ENCODE measurements at regions not wholly inside any gene's neighbourhood (a gene's known extent, or its start where the extent isn't known, plus 50 kb on each side); places are given as distances from the start of the nearest gene placed in this dataset.

DNA sequence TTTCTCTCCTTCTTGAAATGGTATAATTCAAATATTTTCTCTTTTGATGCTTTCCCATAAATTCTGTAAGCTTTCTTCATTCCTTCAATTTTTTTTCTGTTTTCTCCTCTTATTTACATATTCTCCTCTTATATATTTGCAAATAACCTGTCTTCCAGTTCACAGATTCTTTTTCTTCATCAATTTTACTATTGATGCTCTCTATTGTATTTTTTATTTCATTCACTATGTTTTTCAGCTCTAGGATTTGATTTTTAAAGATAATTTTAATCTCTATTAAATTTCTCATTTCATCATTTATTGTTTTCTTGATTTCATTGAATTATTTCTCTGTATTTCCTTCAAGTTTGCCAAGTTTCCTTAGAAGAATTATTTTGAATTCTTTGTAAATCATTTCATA lies 54.0 kb upstream of the PRPS1L1 start:
- Mint-ChIP-seq H3K9me3 (peaks cover 20% of the 10 kb centered on the region), H3K4me1 (ENCODE audit: low read depth) (no peaks in the 10 kb centered on the region), H3K36me3 (ENCODE audit: low read depth) (no peaks in the 10 kb centered on the region), H3K27me3 (ENCODE audit: insufficient read depth) (peaks cover 11% of the 10 kb centered on the region), H3K27ac (no peak overlapping the region), H3K4me3 (no peak overlapping the region)
- no peak for DNase-seq (ENCODE audit: low spot score)
- intact Hi-C loops (cut with micrococcal nuclease): no loop called here

DNA sequence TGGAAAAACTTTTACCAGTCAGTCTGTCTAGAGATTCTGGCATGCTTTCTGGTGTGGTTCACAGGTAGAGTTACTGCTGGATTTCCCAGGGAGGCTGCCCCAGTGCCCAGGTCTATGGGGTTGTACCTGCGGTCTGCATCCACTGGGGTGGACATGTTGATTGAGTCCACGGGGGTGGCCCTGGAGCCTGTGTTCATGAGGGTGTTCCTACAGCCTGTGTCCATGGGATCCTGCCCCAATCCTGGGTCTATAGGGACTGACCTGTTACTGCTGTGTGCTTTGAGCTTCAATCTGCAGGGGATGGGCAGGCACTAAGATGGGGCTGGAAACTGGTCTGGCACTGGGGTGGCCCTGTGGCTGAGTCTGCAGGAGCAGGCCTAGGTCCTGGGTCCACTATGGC lies 54.5 kb upstream of the PRPS1L1 start:
- Mint-ChIP-seq H3K9me3 (peaks cover 20% of the 10 kb centered on the region), H3K27ac (no peak overlapping the region), H3K4me1 (ENCODE audit: low read depth) (no peaks in the 10 kb centered on the region), H3K36me3 (ENCODE audit: low read depth) (no peaks in the 10 kb centered on the region), H3K4me3 (no peak overlapping the region), H3K27me3 (ENCODE audit: insufficient read depth) (peaks cover 14% of the 10 kb centered on the region)
- intact Hi-C loops (cut with micrococcal nuclease): no loop called here
- DNase-seq (ENCODE audit: low spot score): no peak

DNA sequence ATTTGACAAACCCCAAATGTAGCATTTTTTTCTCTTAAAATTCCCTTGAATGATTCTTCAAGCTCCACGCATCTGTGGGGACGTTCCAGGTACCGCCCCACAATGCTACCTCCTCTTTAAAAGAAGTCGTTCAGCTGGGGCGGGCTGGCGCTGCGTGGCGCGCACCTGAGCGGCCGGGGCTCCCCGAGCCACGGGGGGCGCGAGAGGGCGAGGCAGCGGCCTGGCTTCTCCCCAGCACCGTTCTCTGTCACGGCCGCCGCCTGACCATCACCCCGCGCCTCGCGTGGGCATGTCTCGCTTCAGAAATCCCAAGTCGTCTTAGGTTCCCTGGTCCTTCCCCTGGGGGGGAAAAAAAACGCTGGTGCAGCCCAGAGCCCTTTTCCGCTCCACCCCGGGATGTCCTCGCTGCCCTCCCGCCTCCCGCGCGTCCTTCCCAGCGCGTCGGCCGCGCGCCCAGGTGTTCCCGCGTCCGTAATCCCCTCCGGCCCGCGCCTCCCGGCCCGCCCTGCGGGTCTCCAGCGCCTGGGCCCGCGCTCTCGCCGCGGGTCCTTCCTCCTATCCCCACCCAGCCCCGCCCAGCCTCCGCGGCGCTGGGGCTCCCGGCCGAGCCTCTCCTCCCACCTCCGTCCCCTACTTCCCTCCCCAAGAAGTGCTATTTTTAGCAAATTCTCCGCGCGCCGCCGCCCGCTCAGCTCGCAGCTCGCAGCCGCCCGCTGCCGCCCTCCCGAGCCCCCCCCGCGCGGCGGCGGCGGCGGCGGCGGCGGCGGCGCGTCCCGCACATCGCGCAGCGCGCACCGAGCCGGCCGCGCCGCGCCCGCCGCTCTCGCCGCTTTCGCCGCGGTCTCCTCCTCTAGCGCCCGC lies 58.7 kb upstream of the PRPS1L1 start:
- H3K27ac Mint-ChIP-seq: no peak overlapping the region
- H3K9me3 Mint-ChIP-seq: peaks cover 15% of the 10 kb centered on the region
- H3K36me3 Mint-ChIP-seq (ENCODE audit: low read depth): no peaks in the 10 kb centered on the region
- DNase-seq (ENCODE audit: low spot score): no peak
- intact Hi-C loops (cut with micrococcal nuclease): no loop called here
- no peaks in the 10 kb centered on the region for H3K4me1 Mint-ChIP-seq (ENCODE audit: low read depth)
- peak overlapping the region; percentile 41 for H3K4me3 Mint-ChIP-seq
- peaks cover 39% of the 10 kb centered on the region for H3K27me3 Mint-ChIP-seq (ENCODE audit: insufficient read depth)

DNA sequence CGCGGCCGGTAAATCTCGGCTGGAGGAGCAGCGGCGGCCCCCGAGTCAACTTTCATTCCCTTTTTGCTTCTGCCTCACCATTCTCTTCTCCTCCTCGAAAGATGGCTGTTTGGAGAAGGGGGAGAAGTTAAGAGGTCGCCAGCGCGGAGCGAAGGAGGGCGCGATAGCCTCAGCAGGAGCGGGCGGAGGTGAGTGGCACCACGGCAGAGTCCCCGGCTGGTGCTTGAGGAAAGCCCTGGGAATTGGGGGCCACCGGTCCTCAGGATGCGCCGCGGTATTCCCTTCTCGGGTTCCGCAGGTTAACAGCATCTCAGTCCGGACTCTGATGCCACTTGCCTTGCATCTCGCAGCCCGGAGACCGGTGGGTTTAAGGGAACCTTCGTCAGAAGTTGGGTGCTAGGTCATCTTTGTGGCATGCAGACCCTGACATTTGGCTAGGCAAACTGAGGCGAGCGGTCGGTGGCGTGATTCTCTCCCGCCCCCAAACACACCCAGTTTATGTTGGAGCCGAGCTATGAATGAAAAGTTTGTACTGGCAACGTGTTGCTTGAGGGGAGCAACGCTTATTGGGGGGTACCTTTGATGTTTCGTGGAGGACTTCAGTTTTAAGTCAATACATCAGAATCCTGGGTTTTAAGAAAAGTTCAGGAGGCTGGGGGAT lies 59.5 kb upstream of the PRPS1L1 start:
- peaks cover 8% of the 10 kb centered on the region for H3K9me3 Mint-ChIP-seq
- no peak for DNase-seq (ENCODE audit: low spot score)
- H3K27me3 Mint-ChIP-seq (ENCODE audit: insufficient read depth): peaks cover 39% of the 10 kb centered on the region

DNA sequence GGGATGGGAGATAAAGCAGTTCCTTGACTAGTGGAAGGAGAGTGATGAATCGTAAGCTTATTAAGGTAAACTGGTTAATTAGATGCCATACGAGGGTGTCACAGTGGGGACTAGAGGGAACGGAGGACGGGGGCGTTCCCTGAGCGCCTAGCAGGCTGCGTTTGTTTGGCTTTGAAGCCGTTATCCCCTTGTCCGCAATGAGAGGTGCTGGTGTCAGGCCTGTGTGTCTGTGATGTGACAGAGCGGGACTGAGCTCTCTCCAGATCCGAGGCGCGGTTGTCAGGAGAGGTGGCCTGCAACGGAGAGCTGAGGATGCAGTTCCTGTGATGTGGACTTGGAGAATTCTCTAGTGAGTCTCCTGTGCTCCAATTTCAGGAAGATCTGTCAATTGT lies 60.0 kb upstream of the PRPS1L1 start:
- Mint-ChIP-seq H3K4me1 (ENCODE audit: low read depth) (no peaks in the 10 kb centered on the region), H3K36me3 (ENCODE audit: low read depth) (no peaks in the 10 kb centered on the region), H3K9me3 (peaks cover 8% of the 10 kb centered on the region), H3K27ac (no peak overlapping the region), H3K27me3 (ENCODE audit: insufficient read depth) (peaks cover 39% of the 10 kb centered on the region), H3K4me3 (no peak overlapping the region)
- DNase-seq (ENCODE audit: low spot score): no peak
- intact Hi-C loops (cut with micrococcal nuclease): no loop called here

More for the DNA sequence above, 59.5 kb upstream of the PRPS1L1 start:
- Mint-ChIP-seq H3K36me3 (ENCODE audit: low read depth) (no peaks in the 10 kb centered on the region), H3K4me3 (peak overlapping the region; percentile 41), H3K4me1 (ENCODE audit: low read depth) (no peaks in the 10 kb centered on the region), H3K27ac (no peak overlapping the region)
- intact Hi-C loops (cut with micrococcal nuclease): no loop called here

DNA sequence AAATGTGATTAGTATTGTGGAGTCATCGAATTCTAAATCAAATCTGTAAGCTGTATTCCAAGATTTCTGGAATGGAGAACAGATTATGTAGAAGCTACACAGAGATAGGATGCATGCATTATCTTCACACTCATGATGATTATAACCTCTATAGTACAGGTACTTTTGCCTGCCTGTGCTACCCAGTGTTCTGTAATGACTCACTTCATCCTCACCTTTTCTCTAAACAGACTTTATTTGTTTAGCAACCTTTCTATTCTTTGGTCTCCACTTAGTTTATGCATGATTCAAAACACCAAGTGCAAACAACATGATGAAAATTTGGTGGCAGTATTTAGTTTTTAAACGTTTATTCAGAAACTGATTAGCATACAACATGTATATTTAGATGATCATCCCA lies 68.4 kb upstream of the PRPS1L1 start:
- intact Hi-C loops (cut with micrococcal nuclease): no loop called here
- H3K27me3 Mint-ChIP-seq (ENCODE audit: insufficient read depth): no peaks in the 10 kb centered on the region
- H3K4me1 Mint-ChIP-seq (ENCODE audit: low read depth): no peaks in the 10 kb centered on the region
- no peak overlapping the region for H3K4me3 Mint-ChIP-seq
- no peak for DNase-seq (ENCODE audit: low spot score)
- H3K36me3 Mint-ChIP-seq (ENCODE audit: low read depth): no peaks in the 10 kb centered on the region
- no peak overlapping the region for H3K27ac Mint-ChIP-seq
- no peaks in the 10 kb centered on the region for H3K9me3 Mint-ChIP-seq

DNA sequence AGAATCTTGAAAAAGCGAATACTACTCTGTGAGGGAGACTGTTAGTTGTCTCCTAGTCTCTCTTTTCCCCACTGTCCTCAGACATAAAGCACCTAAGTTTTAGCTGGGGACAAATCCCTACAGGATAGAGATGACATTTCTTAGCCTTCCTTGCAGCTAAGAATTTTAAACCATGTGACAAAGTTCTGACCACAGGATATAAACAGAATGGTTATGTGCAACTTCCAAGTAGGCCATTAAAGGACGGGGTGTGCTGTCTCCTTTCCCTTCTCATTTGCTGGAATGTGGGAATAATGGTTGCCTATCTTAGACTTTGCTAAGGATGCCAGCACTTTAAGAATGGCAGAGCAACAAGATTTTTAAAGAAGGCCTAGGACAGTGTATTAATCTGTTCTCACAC lies 74.9 kb upstream of the PRPS1L1 start:
- Mint-ChIP-seq H3K27ac (no peak overlapping the region), H3K9me3 (no peaks in the 10 kb centered on the region), H3K4me3 (no peak overlapping the region)

DNA sequence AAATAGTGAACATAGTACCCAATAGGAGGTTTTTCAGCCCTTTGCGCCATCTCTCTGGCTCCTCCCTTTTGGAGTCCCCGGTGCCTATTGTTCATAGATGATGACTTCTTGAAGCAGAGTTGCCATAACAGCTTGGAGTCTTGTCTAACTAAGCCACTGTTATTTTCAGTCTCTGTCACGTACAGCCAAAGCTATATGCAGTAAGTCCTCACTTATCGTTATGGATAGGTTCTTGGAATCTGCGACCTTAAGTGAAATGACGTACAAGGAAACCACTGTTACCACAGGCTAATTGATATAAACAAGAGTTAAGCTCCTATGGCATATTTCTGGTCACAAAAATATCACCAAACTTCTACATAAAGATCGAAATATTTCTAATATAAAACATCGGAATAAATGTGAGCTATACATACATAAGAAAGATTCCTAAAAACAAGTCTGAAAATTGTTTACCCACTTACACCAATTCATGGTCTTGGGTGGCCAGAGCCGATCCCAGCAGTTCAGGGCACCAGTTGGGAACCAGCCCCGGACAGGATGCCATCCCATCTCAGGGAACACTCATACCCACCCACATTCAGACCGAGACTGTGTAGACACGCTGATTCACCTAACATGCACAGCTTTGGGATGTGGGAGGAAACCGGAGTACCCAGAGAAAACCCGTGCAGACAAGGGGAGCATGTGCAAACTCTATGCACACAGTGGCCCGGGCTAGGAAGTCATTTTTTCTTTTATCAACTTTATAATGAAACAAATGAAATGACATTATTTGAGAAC lies 76.0 kb upstream of the PRPS1L1 start:
- no peak overlapping the region for H3K4me3 Mint-ChIP-seq
- DNase-seq (ENCODE audit: low spot score): no peak
- H3K9me3 Mint-ChIP-seq: no peaks in the 10 kb centered on the region
- intact Hi-C loops (cut with micrococcal nuclease): no loop called here
- no peaks in the 10 kb centered on the region for H3K27me3 Mint-ChIP-seq (ENCODE audit: insufficient read depth)
- no peaks in the 10 kb centered on the region for H3K4me1 Mint-ChIP-seq (ENCODE audit: low read depth)
- H3K36me3 Mint-ChIP-seq (ENCODE audit: low read depth): no peaks in the 10 kb centered on the region
- no peak overlapping the region for H3K27ac Mint-ChIP-seq

More for the DNA sequence above, 74.9 kb upstream of the PRPS1L1 start:
- DNase-seq (ENCODE audit: low spot score): no peak
- Mint-ChIP-seq H3K36me3 (ENCODE audit: low read depth) (no peaks in the 10 kb centered on the region), H3K4me1 (ENCODE audit: low read depth) (no peaks in the 10 kb centered on the region), H3K27me3 (ENCODE audit: insufficient read depth) (no peaks in the 10 kb centered on the region)
- intact Hi-C loops (cut with micrococcal nuclease): no loop called here

DNA sequence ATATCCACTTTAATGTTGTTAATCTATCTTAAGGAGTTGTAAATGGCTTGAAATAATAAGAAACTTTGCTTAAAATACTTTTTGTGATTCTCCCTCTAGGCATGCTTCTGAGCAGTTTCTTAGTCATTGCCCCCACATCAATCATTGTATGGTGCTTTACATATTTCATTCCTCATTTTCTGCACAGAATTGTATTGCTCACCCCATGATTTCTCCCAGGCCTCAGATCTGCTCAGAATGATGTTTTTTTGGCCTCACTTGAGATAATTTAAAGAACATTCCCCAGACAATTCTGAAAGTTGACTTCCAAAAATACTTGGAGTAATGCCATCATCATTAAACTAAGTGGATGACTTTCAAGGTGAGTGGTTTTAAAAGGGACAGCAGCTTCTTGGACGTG lies 82.1 kb upstream of the PRPS1L1 start:
- no peaks in the 10 kb centered on the region for H3K4me1 Mint-ChIP-seq (ENCODE audit: low read depth)
- no peaks in the 10 kb centered on the region for H3K36me3 Mint-ChIP-seq (ENCODE audit: low read depth)
- DNase-seq (ENCODE audit: low spot score): no peak
- no peaks in the 10 kb centered on the region for H3K27me3 Mint-ChIP-seq (ENCODE audit: insufficient read depth)
- H3K4me3 Mint-ChIP-seq: no peak overlapping the region
- H3K9me3 Mint-ChIP-seq: no peaks in the 10 kb centered on the region
- no peak overlapping the region for H3K27ac Mint-ChIP-seq
- intact Hi-C loops (cut with micrococcal nuclease): no loop called here

DNA sequence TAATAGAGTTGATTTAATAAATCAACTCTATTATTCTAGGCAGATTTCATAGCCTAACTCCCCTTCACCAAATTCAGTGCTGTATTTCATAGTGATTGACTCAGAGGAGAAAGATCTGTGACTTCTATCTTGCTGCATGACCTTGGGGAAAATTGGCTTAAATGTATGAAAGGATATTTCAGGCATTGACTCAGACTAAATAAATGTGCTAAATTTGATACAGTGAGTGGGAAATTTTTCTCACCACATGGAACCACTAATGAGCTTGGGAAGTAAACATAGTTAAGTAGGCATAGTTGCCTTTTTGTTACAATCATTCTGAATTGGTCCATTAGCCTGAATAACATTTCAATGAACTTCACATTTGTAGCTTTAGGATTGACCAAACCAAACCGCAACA lies 89.0 kb upstream of the PRPS1L1 start:
- intact Hi-C loops (cut with micrococcal nuclease): no loop called here
- Mint-ChIP-seq H3K9me3 (no peaks in the 10 kb centered on the region), H3K27ac (no peak overlapping the region), H3K4me1 (ENCODE audit: low read depth) (no peaks in the 10 kb centered on the region), H3K4me3 (no peak overlapping the region), H3K27me3 (ENCODE audit: insufficient read depth) (no peaks in the 10 kb centered on the region), H3K36me3 (ENCODE audit: low read depth) (no peaks in the 10 kb centered on the region)
- DNase-seq (ENCODE audit: low spot score): no peak

DNA sequence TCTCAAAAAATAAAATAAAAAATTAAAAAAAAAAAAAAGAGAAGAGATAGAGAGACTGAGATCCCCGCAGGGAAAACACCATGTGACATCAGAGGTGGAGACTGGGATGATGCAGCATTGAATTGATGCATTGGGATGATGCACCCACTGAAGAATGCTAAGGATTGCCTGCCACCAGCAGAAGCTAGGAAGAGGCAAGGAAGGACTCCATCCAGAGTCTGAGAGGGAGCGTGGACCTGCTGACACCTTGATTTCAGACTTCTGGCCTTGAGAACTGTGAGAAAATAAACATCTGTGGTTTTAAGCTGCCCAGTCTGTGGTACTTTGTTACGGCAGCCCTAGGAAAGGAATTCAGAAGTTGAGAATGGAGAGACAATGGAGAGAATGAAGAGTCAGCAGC lies 89.8 kb upstream of the PRPS1L1 start:
- H3K27ac Mint-ChIP-seq: no peak overlapping the region
- no peaks in the 10 kb centered on the region for H3K9me3 Mint-ChIP-seq
- H3K27me3 Mint-ChIP-seq (ENCODE audit: insufficient read depth): no peaks in the 10 kb centered on the region
- no peaks in the 10 kb centered on the region for H3K4me1 Mint-ChIP-seq (ENCODE audit: low read depth)
- intact Hi-C loops (cut with micrococcal nuclease): no loop called here
- DNase-seq (ENCODE audit: low spot score): no peak
- H3K36me3 Mint-ChIP-seq (ENCODE audit: low read depth): no peaks in the 10 kb centered on the region
- no peak overlapping the region for H3K4me3 Mint-ChIP-seq

DNA sequence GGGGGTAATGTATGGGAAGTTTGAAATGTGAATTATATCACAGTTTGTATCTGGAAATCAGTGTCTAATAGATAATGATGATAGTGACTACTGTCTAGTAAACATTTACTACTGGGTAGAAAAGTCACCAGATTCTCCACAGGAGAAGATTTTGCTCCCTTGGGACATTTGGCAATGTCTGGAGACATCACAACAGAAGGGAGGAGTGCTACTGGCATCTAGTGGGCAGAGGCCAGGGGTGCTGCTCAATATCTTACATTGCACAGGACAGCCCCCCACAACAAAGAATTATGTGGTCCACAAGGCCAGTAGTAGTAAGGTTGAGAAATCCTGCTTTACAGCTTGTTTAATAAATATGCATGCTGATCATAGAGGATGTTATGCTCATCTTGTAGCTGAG lies 92.3 kb upstream of the PRPS1L1 start:
- no peaks in the 10 kb centered on the region for H3K36me3 Mint-ChIP-seq (ENCODE audit: low read depth)
- no peaks in the 10 kb centered on the region for H3K27me3 Mint-ChIP-seq (ENCODE audit: insufficient read depth)
- no peaks in the 10 kb centered on the region for H3K4me1 Mint-ChIP-seq (ENCODE audit: low read depth)
- H3K9me3 Mint-ChIP-seq: no peaks in the 10 kb centered on the region
- no peak overlapping the region for H3K4me3 Mint-ChIP-seq
- DNase-seq (ENCODE audit: low spot score): no peak
- H3K27ac Mint-ChIP-seq: no peak overlapping the region
- intact Hi-C loops (cut with micrococcal nuclease): no loop called here
